Loucy (cell line): ENCODE measurements at regions not wholly inside any gene's neighbourhood (a gene's known extent, or its start where the extent isn't known, plus 50 kb on each side); places are given as distances from the start of the nearest gene placed in this dataset.

ENCODE experiments used
- CTCF ChIP-seq: fragments of 200-600 bp; sonication (generic); conservative IDR thresholded peaks from 2 replicates; pipeline ENCODE4 v1.5.1; 2014; ENCODE audit warnings: mild to moderate bottlenecking, antibody characterized with exemption, low read length
- EZH2phosphoT487 ChIP-seq: fragments of 200-600 bp; IDR thresholded peaks from 2 replicates; pipeline ENCODE4 v1.6.1; 2018; ENCODE audit warnings: antibody characterized with exemption, mild to moderate bottlenecking, moderate library complexity, borderline replicate concordance

- TF ChIP-seq CTCF (no peak), EZH2phosphoT487 (no peak)
These were observed 156.4 kb downstream of the ATP23 start for GRCh38 chr12:58097741-58098140.
